GM21367 (cell line): ENCODE measurements at regions not wholly inside any gene's neighbourhood (a gene's known extent, or its start where the extent isn't known, plus 50 kb on each side); places are given as distances from the start of the nearest gene placed in this dataset.

Source experiments
- ATAC-seq: cut with Tn5 transposase; IDR thresholded peaks from one replicate; pipeline ENCODE4 v1.9.1; 2021; ENCODE audit not compliant: unreplicated experiment

GRCh38 chr5:110916381-110917049, 155.0 kb upstream of the TSLP start:
- ATAC-seq, result no peak

DNA sequence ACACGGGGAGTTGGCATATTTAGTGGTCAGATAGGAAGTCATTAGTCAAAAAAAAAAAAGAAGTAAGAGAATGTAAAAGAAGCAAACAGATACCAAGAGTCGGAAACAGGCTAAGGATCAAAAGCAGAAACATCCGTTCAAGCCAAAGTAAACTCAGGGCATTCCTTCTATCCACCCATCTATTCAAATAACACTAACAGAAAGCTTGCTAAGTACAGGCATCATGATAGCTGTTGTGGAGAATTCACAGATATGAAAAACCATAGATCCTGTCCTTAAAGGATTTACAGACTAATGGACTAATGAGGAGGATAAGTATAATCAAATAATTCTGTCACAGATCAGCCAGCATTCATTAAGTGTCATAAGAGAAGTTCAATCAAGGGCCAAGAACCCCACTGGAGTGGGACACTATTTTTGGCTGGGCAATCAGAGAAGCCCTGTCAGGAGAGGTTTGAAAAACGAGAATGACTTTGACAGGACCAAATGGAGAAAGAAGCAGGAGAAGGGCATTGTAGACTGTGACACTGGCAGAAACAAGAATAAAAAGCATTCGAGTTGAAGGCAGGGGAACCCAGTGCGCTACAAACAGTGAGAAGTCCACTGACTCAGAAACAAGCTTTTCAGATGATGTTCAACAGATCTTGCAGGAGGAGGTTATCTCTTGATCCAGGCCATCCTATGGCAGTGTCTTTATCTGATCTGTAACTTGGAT, 154.2 kb upstream of the TSLP start:
- no peak for ATAC-seq

GRCh38 chr5:110918683-110919082, 152.8 kb upstream of the TSLP start:
- no peak for ATAC-seq

DNA sequence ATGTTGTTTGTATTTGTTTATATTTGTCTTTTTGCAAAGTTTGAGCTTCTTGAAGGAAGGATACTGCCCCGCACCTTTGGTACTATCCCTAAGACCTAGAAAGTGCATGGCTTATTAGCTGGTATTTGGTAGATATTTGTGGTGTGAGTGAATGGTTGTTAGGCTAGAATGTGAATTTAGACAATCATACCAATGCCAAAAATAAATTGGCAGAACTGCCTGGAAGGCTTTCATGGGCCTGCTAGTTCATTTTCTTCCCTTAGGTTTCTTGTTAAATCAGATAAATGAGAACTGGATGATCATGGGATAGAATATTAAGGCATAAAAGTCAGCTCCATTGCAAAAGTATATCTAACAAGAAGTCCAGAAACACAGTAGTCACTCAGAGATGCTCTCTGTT, 147.5 kb upstream of the TSLP start:
- no peak for ATAC-seq

DNA sequence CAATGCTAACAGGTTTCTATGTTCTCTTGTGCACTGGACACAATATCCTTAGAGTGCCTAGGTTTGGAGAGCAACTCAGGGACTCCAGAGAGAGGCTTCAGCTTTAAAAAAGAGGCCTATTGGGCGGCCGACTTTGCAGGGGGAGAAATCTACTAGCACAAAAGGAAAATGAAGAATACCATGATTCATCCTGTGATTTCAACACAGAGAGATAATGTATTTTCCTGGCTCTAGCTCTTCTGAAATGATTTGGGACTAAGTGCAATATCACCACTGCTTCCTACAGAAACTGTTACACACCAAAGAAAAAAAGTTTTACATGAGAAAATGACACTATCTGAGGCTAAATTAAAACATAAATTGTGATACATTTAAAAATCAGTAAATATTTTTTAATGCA, 146.1 kb upstream of the TSLP start:
- no peak for ATAC-seq

- ATAC-seq, result no peak
These were observed 145.6 kb upstream of the TSLP start for GRCh38 chr5:110925916-110926315.

- no peak for ATAC-seq
These were observed 138.6 kb upstream of the TSLP start for GRCh38 chr5:110932755-110933488.

- no peak for ATAC-seq
These were observed 131.4 kb upstream of the TSLP start for GRCh38 chr5:110940136-110940535.

- ATAC-seq, result no peak
These were observed 125.6 kb upstream of the TSLP start for GRCh38 chr5:110945874-110946436.

DNA sequence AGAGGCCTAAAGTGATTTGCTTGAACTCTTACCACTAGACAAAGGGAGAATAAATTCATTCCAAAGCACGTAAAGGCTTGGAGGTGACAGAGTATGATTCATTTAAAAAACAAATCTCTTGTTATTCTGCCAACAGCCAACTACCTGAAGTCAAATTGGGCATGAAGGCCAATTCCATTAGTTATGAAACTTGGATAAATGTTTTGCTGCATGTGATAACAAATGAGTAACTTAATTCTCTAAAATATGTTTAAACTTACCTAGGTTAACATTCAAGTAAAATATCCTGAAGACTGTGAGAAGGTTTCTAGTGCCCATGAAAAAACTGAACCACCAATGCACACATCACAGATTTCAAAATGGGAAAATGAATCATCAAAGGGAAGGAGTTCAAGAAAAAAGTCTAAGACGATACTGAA, 120.1 kb upstream of the TSLP start:
- ATAC-seq, result no peak

- no peak for ATAC-seq
These were observed 115.1 kb upstream of the TSLP start for GRCh38 chr5:110956280-110956912.

- ATAC-seq, result no peak
These were observed 114.3 kb upstream of the TSLP start for GRCh38 chr5:110956913-110957813.

DNA sequence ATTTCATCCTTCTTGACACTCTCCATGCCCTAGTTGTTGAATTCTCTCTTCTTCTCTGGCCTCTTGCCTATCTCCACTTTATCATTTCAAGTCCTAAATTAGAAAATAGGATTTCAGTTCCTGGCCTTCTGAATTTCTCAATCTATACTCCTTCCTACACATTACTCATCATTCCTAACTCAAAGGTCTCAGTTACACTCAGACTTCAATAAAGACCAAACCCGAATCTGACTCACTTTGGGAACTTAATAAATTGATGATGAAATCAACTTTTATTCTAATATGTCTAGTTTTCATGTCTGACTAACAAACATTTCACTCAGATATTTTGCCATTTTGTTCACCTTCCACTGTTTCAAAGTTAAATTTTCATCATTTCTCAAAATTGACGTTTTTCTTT, 113.6 kb upstream of the TSLP start:
- no peak for ATAC-seq

GRCh38 chr5:110963495-110963894, 108.0 kb upstream of the TSLP start:
- ATAC-seq, result no peak

- ATAC-seq, result no peak
These were observed 105.5 kb upstream of the TSLP start for GRCh38 chr5:110965773-110966581.

DNA sequence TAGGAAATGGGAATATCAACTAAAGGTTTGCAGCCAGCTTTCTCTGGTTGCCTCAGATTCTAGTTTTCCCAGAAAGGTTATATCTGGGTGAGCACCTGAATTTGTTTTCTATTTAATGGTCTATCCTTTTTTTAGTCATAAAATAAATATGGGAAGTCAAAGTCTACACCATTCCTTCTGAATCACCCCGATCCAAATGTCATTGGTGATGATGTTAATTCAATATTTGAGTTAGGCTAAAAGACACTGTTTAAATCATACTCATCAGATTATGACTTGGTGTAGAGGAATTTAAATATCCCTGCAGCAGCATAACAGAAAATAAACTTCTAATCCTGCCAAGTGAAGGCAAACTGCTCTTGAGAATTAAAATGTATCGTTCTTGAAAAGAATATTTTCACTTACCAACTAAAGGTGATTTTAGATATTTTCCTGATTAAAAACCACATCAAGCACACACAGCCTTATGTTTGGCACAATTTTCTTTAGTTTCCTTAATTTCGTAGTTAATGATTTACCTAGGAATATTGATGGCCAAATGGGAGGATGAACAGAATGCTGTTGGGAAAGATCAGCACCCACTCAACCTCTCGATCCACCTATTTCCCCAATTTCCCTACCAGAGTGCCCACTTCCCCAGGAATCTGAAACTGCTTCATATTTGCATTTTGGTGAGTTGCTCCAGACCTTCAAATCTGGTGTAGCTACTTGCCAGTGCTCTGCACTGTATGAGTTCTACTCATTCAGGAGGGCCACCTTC, 103.1 kb upstream of the TSLP start:
- ATAC-seq, result no peak

DNA sequence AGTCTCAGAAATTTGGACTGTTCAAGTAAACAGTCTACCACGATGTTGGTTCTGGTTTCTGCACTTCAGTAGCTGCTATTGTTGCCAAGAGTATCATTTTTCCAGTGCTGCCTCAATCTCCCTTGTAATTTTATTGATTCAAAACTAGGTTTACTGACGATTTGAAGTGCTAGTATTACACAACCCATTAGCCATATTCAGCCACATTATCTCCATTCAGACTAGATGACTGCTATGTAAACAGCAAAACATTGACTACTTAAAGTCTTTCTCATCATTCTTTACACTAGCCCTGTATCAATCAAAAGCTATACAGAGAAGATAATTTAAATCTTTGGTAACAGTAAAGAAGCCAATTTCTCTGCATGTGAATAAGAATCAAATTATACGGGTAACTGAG, 102.0 kb upstream of the TSLP start:
- ATAC-seq, result no peak

GRCh38 chr5:110973510-110973909, 98.0 kb upstream of the TSLP start:
- no peak for ATAC-seq

DNA sequence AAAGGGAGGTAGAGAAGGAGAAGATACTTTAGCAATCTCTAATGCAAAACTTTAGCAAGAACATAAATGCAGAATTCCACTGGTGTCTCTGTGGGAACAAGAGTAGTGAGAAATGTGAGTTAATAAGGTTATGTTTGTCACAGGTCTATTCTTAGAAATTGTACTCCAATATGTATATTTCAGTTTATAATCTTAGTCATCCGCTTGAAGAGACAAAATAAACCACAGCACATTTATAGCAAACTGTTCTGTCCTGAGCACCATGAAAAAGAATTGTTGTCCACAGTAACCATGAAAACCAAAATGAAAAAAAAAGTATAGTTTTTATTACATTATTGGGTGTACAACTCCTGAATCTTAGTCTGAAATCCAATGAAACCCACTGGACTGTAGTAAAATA, 93.6 kb upstream of the TSLP start:
- ATAC-seq, result no peak
